Fibroblast of skin of right quadriceps (primary cell): ENCODE measurements at regions not wholly inside any gene's neighbourhood (a gene's known extent, or its start where the extent isn't known, plus 50 kb on each side); places are given as distances from the start of the nearest gene placed in this dataset.
"Not testable (repeated sequence)": the region's sequence is repeated elsewhere in the genome, so short reads cannot be mapped to it uniquely, and the experiment has no call there.

ENCODE experiments used
- DNase-seq: peaks from one replicate; pipeline ENCODE4 v3.0.0-alpha.2; 2013

GRCh38 chr12:46084666-46085631 lies 94.6 kb upstream of the SCAF11 start:
- no peak for DNase-seq

DNA sequence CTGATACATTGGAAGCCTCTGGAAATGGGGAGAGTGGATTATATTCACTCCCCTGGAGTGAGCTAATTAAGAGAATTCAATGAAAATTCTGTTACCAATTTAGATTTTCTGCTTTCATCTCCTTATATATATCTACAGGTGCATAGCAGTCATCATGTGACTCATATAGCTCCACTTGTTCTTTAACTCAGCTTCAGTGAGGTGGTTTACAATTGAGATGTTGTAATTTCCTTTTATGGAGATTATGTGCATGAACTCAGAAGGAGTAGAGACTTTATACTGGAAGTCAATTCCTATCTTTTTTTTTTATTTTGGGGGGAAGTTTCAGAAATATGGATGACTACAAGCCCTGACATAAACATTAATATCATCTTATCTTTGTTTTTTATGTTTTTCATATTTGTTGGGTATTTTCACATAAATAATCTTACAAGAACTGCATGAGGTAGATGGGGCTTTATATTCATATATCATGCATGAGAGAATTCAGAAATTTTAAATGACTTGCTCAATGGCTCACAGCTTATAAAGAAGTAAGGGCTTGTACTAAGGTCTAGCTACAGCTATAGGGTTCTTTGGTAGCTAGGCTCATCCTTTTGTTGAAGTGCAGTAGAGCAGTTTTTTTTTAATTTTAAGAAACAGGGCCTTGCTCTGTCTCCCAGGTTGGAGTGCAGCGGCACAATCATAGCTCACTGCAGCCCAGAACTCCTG lies 92.3 kb upstream of the SCAF11 start:
- DNase-seq, result no peak

DNA sequence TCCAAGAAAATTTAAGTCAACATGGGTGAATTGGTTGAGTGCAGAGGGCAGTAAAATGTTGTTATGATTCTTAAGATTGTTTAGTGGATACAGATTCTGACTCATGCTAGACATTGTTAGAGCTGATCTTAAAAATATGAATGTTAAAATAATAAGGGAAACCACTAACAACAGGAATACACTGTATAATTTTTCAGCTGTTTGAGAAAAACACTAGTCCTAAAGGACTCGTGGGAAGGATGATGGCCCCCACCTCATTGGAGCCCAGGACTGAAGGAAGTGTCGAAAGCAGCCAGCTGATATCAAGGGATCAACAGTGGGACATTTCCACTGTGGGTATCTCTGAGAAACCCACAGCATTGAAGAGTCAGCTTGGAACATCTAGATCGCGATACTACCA lies 82.9 kb upstream of the SCAF11 start:
- DNase-seq, result no peak

DNA sequence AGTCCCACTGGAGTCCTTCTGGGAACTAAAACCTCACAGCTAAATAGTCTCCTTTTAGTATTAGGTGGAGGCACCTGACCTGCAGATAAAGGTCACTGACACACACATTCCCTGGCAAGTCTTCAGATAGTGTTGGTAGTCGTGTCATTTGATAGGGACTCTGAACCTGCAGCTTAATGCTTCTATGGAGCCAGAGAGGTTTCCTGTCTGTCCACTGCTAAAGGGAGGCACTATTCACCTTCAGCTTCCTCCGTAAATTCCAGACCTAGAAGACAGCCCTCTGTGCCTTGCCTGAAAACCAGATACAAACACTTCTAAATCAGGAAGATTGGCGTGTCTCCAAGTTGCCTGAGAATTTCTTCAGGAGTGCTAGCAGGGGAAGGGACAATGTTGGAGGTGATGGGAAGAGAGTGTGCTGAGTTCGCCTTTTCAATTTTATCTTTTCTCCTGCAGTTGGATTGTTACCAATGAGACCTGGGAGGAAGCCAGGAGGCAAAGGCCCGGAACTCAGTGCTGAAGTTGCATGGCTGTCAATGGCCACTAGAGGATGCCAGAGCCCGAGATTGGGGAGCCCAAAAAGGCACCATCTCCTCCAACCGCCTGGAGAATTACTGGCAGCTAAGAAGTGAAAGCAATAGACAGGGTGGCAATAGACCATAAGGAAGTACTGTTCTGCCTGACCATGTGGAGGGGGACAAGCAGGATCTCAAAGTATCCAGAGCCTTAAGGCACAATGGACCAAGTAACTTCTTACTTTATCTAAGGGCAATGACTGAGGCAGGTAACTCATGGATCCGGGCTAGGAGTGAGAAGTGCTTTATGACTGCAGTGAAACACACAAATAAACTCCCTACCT lies 81.6 kb upstream of the SCAF11 start:
- peak; percentile 60 for DNase-seq

GRCh38 chr12:46071335-46071734 lies 81.0 kb upstream of the SCAF11 start:
- no peak for DNase-seq

- no peak for DNase-seq
Observed at GRCh38 chr12:46067094-46067493, 76.7 kb upstream of the SCAF11 start.

GRCh38 chr12:46065412-46066166 lies 75.2 kb upstream of the SCAF11 start:
- DNase-seq, result no peak

GRCh38 chr12:46064548-46064947 lies 74.2 kb upstream of the SCAF11 start:
- no peak for DNase-seq

DNA sequence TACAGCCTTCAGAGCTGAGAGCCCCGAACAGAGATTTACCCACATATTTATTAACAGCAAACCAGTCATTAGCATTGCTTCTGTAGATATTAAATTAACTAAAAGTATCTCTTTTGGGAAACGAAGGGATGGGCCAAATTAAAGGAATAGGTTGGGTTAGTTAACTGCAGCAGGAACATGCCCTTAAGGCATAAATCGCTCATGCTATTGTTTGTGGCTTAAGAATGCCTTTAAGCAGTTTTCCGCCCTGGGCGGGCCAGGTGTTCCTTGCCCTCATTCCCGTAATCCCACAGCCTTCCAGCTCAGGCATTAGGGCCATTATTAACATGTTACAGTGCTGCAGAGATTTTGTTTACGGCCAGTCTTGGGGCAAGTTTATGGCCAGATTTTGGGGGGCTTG lies 68.3 kb upstream of the SCAF11 start:
- not testable (repeated sequence) for DNase-seq

- DNase-seq, result no peak
Observed at GRCh38 chr12:46050805-46051204, 60.4 kb upstream of the SCAF11 start.

DNA sequence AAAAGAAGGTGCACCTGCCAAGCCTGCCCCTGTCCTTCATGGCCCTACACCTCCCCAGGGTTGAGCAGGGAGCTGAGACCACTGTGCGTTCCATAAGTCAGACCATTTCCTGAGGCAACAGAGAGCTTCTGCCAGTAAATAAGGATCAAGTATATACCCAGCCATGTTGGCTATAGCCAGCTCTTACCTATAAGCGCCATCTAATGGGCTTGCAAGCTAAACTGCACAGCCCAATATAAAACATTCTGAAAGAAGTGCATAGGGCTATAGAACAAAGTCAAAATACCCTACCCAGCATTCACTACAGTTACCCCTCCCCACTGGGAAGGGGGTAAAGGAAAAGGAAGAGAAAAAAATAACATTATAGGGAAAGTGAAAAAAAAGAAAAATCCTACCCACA lies 59.3 kb upstream of the SCAF11 start:
- DNase-seq, result no peak

GRCh38 chr12:46046436-46046835 lies 56.1 kb upstream of the SCAF11 start:
- no peak for DNase-seq

GRCh38 chr12:46043972-46044520 lies 53.7 kb upstream of the SCAF11 start:
- no peak for DNase-seq
